HG02981 (cell line): ENCODE measurements at regions not wholly inside any gene's neighbourhood (a gene's known extent, or its start where the extent isn't known, plus 50 kb on each side); places are given as distances from the start of the nearest gene placed in this dataset.

Experiments
- ATAC-seq: cut with Tn5 transposase; IDR thresholded peaks from one replicate; pipeline ENCODE4 v1.9.1; 2021; ENCODE audit warnings: mild to moderate bottlenecking, moderate library complexity; ENCODE audit not compliant: unreplicated experiment

GRCh38 chr6:44657206-44657819 lies 269.8 kb downstream of the CDC5L start:
- no peak for ATAC-seq

GRCh38 chr6:44658571-44658970 lies 271.1 kb downstream of the CDC5L start:
- ATAC-seq = no peak

- ATAC-seq = no peak
These were observed 272.2 kb downstream of the CDC5L start for GRCh38 chr6:44659726-44660125.

GRCh38 chr6:44660561-44661220 lies 273.2 kb downstream of the CDC5L start:
- ATAC-seq = no peak

- ATAC-seq = no peak
These were observed 273.9 kb downstream of the CDC5L start for GRCh38 chr6:44661221-44662008.

- no peak for ATAC-seq
These were observed 275.1 kb downstream of the CDC5L start for GRCh38 chr6:44662461-44663121.

GRCh38 chr6:44663860-44664634 lies 276.5 kb downstream of the CDC5L start:
- no peak for ATAC-seq

GRCh38 chr6:44664716-44665115 lies 277.2 kb downstream of the CDC5L start:
- no peak for ATAC-seq

GRCh38 chr6:44665143-44665542 lies 277.6 kb downstream of the CDC5L start:
- ATAC-seq = no peak

GRCh38 chr6:44665683-44666082 lies 278.2 kb downstream of the CDC5L start:
- no peak for ATAC-seq

- ATAC-seq = no peak
These were observed 278.8 kb downstream of the CDC5L start for GRCh38 chr6:44666324-44666723.

- no peak for ATAC-seq
These were observed 279.7 kb downstream of the CDC5L start for GRCh38 chr6:44667226-44667625.

- ATAC-seq = no peak
These were observed 280.3 kb downstream of the CDC5L start for GRCh38 chr6:44667668-44668390.

- ATAC-seq = no peak
These were observed 281.0 kb downstream of the CDC5L start for GRCh38 chr6:44668391-44668930.

GRCh38 chr6:44668976-44669934 lies 281.7 kb downstream of the CDC5L start:
- no peak for ATAC-seq

GRCh38 chr6:44670146-44670545 lies 282.6 kb downstream of the CDC5L start:
- no peak for ATAC-seq

GRCh38 chr6:44671333-44671732 lies 283.8 kb downstream of the CDC5L start:
- no peak for ATAC-seq

- ATAC-seq = no peak
These were observed 284.6 kb downstream of the CDC5L start for GRCh38 chr6:44672086-44672485.

GRCh38 chr6:44672841-44673240 lies 285.3 kb downstream of the CDC5L start:
- no peak for ATAC-seq
